ENCODE measurements at regions not wholly inside any gene's neighbourhood (a gene's known extent, or its start where the extent isn't known, plus 50 kb on each side); places are given as distances from the start of the nearest gene placed in this dataset.

GRCh38 chr4:125365731-125366130, 51.0 kb downstream of the FAT4 start:
- in situ Hi-C loops (cut with HindIII; ENCODE audit: low sequenced_read_pairs) = no loop called here
- no peak for DNase-seq (ENCODE audit: low spot score)

GRCh38 chr4:125368146-125368545, 53.4 kb downstream of the FAT4 start:
- in situ Hi-C loops (cut with HindIII; ENCODE audit: low sequenced_read_pairs) = no loop called here

GRCh38 chr4:125368671-125369081, 53.9 kb downstream of the FAT4 start:
- in situ Hi-C loops (cut with HindIII; ENCODE audit: low sequenced_read_pairs) = no loop called here
- no peak for DNase-seq (ENCODE audit: low spot score)

More at GRCh38 chr4:125368146-125368545, 53.4 kb downstream of the FAT4 start:
- no peak for DNase-seq (ENCODE audit: low spot score)

- in situ Hi-C loops (cut with HindIII; ENCODE audit: low sequenced_read_pairs) = no loop called here
- no peak for DNase-seq (ENCODE audit: low spot score)
Observed at GRCh38 chr4:125369098-125369497, 54.3 kb downstream of the FAT4 start.

- DNase-seq (ENCODE audit: low spot score) = no peak
- in situ Hi-C loops (cut with HindIII; ENCODE audit: low sequenced_read_pairs) = no loop called here
Observed at GRCh38 chr4:125370478-125370877, 55.7 kb downstream of the FAT4 start.

- in situ Hi-C loops (cut with HindIII; ENCODE audit: low sequenced_read_pairs) = no loop called here
- no peak for DNase-seq (ENCODE audit: low spot score)
Observed at GRCh38 chr4:125382995-125383394, 68.2 kb downstream of the FAT4 start.

- in situ Hi-C loops (cut with HindIII; ENCODE audit: low sequenced_read_pairs) = no loop called here
Observed at GRCh38 chr4:125387770-125388169, 73.0 kb downstream of the FAT4 start.

GRCh38 chr4:125388613-125389012, 73.9 kb downstream of the FAT4 start:
- DNase-seq (ENCODE audit: low spot score) = no peak
- in situ Hi-C loops (cut with HindIII; ENCODE audit: low sequenced_read_pairs) = no loop called here

More at GRCh38 chr4:125387770-125388169, 73.0 kb downstream of the FAT4 start:
- DNase-seq (ENCODE audit: low spot score) = no peak

- DNase-seq (ENCODE audit: low spot score) = no peak
- in situ Hi-C loops (cut with HindIII; ENCODE audit: low sequenced_read_pairs) = no loop called here
Observed at GRCh38 chr4:125389713-125390112, 75.0 kb downstream of the FAT4 start.

GRCh38 chr4:125390126-125390525, 75.4 kb downstream of the FAT4 start:
- DNase-seq (ENCODE audit: low spot score) = no peak
- in situ Hi-C loops (cut with HindIII; ENCODE audit: low sequenced_read_pairs) = no loop called here

- DNase-seq (ENCODE audit: low spot score) = no peak
- in situ Hi-C loops (cut with HindIII; ENCODE audit: low sequenced_read_pairs) = no loop called here
Observed at GRCh38 chr4:125390727-125391126, 76.0 kb downstream of the FAT4 start.

GRCh38 chr4:125392694-125393093, 77.9 kb downstream of the FAT4 start:
- in situ Hi-C loops (cut with HindIII; ENCODE audit: low sequenced_read_pairs) = no loop called here
- DNase-seq (ENCODE audit: low spot score) = no peak

GRCh38 chr4:125393825-125394224, 79.1 kb downstream of the FAT4 start:
- no peak for DNase-seq (ENCODE audit: low spot score)
- in situ Hi-C loops (cut with HindIII; ENCODE audit: low sequenced_read_pairs) = no loop called here

- in situ Hi-C loops (cut with HindIII; ENCODE audit: low sequenced_read_pairs) = no loop called here
- DNase-seq (ENCODE audit: low spot score) = no peak
Observed at GRCh38 chr4:125397226-125397625, 82.5 kb downstream of the FAT4 start.

- in situ Hi-C loops (cut with HindIII; ENCODE audit: low sequenced_read_pairs) = no loop called here
- no peak for DNase-seq (ENCODE audit: low spot score)
Observed at GRCh38 chr4:125398263-125399002, 83.7 kb downstream of the FAT4 start.

GRCh38 chr4:125400756-125401155, 86.0 kb downstream of the FAT4 start:
- DNase-seq (ENCODE audit: low spot score) = no peak

GRCh38 chr4:125401784-125402183, 87.0 kb downstream of the FAT4 start:
- in situ Hi-C loops (cut with HindIII; ENCODE audit: low sequenced_read_pairs) = no loop called here
- DNase-seq (ENCODE audit: low spot score) = no peak

More at GRCh38 chr4:125400756-125401155, 86.0 kb downstream of the FAT4 start:
- in situ Hi-C loops (cut with HindIII; ENCODE audit: low sequenced_read_pairs) = no loop called here

GRCh38 chr4:125420526-125420925, 105.8 kb downstream of the FAT4 start:
- no peak for DNase-seq (ENCODE audit: low spot score)
- in situ Hi-C loops (cut with HindIII; ENCODE audit: low sequenced_read_pairs) = no loop called here

GRCh38 chr4:125421547-125421946, 106.8 kb downstream of the FAT4 start:
- in situ Hi-C loops (cut with HindIII; ENCODE audit: low sequenced_read_pairs) = no loop called here
- no peak for DNase-seq (ENCODE audit: low spot score)

GRCh38 chr4:125423124-125423523, 108.4 kb downstream of the FAT4 start:
- DNase-seq (ENCODE audit: low spot score) = no peak
- in situ Hi-C loops (cut with HindIII; ENCODE audit: low sequenced_read_pairs) = no loop called here

GRCh38 chr4:125428832-125429231, 114.1 kb downstream of the FAT4 start:
- no peak for DNase-seq (ENCODE audit: low spot score)
- in situ Hi-C loops (cut with HindIII; ENCODE audit: low sequenced_read_pairs) = no loop called here

Data from G401 (cell line).